Esophagus mucosa (tissue), 1 donor: ENCODE measurements at regions not wholly inside any gene's neighbourhood (a gene's known extent, or its start where the extent isn't known, plus 50 kb on each side); places are given as distances from the start of the nearest gene placed in this dataset.
A peak's percentile ranks its signal among the peaks of the same experiment; 100 is the strongest.
"Not testable (repeated sequence)": the region's sequence is repeated elsewhere in the genome, so short reads cannot be mapped to it uniquely, and the experiment has no call there.

Experiments used
- ATAC-seq: fragments of 200-7000 bp; cut with Tn5 transposase; one replicate; pipeline ENCODE4 v1.9.1; 2020
- donor health status: DM: yes; HTN: yes; CAD: no.

DNA sequence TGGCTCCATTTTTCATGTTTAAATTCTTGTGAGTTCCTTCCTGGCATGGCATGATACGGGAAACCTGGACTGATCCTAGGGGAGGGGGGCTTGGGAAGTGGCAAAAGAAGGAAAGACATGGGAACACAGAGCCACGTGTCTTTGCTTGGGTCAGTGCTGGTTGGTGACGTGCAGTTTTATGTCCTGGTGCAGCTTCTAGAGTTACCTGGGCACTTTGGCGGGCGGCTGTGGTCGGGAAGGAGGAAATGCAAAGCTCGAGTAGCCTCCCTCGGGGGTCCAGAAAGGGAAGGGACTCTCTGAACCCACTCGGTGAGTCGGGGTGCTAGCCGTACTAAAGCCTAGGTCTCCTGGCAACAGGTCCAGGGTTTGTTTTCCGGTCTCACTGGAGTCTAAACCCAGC is 94.6 kb downstream of the APOB start:
- ATAC-seq = no peak

GRCh38 chr2:20946468-20946867 is 97.4 kb downstream of the APOB start:
- no peak for ATAC-seq

DNA sequence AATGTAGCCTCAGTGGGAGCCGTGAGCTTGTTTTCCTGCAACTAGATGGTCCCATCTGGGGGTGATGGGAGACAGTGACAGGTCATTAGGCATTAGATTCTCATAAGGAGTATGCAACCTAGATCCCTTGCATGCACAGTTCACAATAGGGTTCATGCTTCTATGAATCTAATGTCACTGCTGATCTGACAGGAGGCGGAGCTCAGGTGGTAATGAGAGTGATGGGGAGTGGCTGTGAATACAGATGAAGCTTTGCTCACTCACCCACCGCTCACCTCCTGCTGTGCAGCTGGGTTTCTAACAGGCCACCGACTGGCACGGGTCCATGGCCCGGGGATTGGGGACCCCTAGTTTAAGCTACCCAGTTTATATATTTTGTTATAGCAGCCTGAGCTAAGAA is 100.2 kb downstream of the APOB start:
- ATAC-seq = not testable (repeated sequence)

DNA sequence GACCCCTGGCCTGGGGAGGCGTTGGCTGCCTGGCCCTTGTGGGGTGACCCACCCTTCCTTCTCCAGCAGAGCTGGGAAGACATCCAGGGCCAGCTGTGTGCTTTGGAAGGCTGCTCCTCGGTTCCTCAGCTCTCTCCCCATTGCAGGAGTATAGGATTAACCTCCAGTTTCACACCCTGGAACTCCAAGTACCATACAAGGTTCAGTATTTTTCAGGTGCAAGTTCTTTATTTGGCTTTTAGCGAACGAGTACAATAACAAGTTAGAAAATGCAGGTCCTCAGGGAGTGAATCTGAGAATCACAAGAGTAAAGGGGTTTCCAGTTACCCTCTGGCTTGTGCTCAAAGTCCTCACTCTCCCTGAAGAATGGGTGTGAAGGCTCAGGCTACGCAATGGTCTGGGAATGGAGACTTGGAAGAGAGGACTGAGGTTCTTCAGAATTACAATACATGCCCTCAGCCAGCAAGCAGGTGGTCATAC is 101.2 kb downstream of the APOB start:
- ATAC-seq = no peak

- no peak for ATAC-seq
These were observed 103.0 kb downstream of the APOB start for GRCh38 chr2:20940856-20941255.

DNA sequence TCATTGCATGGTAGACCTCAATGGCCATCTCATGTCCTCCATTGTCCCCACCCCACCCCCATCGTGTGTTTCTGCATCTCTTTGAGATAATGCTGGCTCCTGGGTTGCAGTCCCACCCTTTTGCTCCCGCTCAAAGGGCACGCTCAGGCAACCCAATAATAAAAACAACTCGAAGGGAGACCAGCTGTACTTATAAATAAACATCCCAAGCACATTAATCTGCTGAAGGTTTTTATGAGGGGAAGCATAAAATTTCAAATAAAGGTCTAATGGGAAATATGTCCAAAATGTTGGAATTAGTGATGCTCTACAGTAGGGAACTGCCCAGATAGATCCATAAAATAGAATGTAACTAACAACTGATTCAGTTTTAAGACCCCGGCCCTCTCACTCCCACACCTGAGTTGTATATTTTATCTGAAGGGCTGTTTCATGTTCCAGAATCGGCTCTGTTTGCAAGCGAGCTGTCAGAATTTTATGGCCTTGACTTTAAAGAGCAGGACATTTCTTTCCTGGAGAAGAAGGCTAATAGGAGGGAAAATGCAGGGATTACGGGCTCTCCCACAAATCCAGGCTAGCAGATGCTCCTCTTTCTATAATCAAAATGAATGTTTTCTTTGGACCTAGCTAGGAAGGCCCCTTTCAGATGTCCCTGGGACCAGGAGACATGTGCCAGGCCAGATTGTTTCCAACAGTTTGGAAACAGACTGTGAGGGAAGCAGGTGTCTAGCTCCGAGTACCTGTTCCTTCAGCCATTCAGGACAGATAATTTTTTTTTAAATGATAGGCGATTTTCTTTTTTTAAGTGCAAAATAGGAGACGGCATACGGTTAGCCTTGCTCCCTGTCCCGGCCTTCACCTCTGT is 103.7 kb downstream of the APOB start:
- ATAC-seq = no peak

DNA sequence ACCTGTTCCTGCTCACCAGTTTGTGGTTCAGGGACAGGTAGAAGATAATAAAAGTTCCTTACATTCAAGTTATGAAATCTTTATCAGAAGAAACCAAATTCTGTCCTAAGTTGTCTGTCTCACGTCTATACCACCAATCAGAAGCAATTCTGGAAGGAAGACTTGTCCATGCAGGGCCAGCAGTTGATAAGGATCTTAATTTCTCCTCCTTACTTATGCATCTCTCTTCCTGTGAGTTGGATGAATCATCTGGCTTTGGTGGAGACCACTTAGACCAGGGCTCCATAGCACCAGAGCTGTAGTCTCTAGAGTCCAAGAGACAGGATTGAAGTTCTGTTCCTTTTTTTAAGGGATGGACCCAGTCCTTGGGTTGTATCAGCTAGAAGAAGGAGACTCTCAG is 106.5 kb downstream of the APOB start:
- ATAC-seq = no peak

DNA sequence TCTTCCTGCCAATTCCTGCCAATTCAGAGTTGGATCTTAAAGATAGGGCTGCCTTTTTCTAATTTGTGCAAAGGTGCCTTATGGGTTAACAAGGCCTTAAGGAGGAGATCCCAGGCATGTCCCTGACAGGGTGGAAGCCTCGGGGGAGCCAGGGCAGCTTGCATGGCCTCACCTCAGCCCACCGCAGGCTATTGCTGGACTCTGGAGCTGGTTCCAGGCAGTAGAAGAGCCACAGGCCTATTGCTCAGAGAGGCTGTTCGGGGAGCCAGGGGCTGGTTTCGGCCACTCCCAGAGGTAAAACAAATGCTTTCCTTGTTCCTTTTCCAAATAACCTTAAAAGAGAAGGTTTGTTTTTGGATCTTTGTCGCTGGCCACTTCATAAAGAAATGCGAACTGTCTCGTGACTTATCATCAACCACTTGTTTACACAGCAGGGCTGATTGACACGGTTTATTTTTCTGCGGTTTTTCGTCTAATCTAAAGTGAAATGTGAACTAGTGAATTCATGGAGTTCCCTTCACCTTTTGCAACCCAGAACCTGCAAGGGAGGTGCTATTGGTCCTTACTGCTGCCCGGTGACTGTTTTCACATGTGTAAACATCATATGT is 108.6 kb downstream of the APOB start:
- ATAC-seq = no peak

DNA sequence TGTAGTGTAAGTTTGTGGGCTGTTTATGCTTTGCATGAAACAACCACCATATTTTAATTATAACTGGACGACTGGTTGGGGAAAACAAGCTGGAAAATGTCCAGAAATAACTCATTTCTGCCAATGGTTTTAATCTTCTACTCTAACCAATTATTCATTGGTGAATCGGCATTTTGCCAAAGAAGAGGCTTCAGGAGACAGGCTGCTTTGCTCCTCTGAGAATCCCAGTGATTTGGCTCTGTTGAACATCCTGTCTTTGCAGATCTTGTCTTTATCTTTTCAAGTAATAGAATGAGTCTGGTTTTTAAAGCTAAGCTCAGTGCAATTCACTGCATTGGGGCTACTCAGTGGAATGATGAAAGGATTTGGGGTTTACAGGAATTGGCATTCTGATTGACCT is 109.6 kb downstream of the APOB start:
- no peak for ATAC-seq

DNA sequence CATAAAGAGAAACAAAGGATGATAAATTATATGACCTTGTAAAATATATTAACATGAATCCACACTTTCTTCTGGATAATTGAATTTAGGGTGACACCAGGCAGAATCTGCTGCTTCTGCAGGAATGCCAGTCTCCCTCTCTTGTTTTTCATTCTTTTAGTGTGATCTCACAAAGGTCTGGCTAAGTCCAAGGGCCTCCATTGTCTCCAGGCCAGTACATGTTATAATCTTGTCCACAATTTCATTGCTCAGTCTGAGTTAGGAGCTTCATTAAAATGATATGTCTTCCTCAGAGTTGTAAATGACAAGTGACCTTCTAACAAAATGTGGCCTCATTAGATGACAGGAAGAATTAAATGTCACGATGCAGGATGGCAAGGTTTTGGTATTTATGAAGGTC is 110.2 kb downstream of the APOB start:
- ATAC-seq = no peak

DNA sequence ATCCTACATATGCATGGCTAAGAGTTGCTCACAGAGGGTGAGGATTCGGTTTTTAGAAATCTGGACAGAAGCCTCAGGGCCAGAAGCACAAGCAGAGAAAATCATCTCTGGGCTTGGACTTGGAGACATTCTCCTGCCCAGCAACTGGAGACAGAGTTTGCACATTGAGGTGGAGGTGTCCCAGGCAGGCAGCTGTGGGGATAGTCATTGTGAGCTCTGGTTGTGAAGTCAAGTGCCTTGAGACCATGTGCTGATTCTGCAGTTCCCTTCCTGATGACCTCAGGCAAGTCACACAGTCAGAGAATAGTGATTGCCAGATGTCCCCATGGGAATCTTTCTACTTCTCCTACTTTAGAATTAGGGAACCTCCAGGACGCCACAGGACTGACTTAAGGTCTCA is 108.4 kb upstream of the LDAH start:
- ATAC-seq = no peak

- ATAC-seq = no peak
These were observed 108.0 kb upstream of the LDAH start for GRCh38 chr2:20930928-20931327.

- no peak for ATAC-seq
These were observed 106.8 kb upstream of the LDAH start for GRCh38 chr2:20929721-20930120.

DNA sequence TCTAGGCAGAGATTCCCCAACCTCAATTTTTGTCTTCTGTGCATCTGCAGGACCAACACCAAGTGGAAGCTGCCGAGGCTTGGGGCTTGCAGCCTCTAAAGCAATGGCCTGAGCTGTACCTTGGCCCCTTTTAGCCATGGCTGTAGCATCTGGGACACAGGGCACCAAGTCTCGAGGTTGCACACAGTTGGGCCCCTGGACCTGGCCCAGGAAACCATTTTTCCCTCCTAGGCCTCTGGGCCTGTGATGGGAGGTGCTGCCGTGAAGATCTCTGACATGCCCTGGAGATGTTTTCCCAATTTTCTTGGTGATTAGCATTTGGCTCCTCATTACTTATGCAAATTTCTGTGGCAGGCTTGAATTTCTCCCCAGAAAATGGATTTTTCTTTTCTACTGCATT is 105.7 kb upstream of the LDAH start:
- no peak for ATAC-seq

- ATAC-seq = no peak
These were observed 102.5 kb upstream of the LDAH start for GRCh38 chr2:20925265-20925889.

DNA sequence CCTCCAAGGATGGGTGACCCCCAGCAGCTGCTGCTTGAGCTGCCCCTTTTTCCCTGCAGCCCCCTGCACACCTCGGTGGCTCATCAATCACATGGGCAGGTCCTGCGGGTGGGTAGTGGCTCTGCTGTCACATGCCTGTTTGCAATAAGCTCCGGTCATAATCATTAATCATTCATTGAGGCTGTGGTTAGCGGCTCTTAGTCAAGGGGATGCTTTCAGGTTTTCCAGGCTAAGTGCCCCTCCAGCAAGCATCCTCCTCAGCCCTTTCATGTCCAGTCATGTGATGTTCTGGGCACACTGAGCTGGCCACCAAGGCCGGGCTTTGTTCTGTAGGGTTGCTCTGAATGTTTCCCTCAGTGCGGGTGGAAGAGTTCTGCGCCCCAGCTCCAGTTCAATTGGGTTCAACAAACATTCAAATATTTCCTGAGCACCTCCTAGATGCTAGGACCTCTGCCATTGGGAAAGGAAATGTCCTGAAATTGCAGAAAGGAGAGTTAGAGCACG is 96.4 kb upstream of the LDAH start:
- ATAC-seq = no peak

GRCh38 chr2:20917719-20918572 is 95.0 kb upstream of the LDAH start:
- no peak for ATAC-seq

DNA sequence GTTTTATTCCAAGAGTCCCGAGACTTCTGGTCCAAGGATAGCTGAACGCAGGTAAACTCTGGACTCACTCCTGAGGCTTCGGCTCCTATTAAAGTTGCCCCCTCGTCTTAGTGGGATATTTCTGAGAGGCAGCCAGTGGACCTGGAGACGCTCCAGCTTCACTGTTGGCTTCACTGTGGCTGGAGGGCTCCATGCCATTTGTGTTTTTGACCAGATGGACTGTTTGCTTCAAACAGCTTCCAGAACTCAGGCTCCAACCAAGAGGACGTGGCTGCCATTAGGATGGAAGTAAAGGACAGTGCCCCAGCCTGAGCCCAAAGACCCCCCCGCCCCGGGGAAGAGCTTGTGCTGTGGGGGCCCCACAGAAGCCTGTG is 94.4 kb upstream of the LDAH start:
- ATAC-seq = no peak

DNA sequence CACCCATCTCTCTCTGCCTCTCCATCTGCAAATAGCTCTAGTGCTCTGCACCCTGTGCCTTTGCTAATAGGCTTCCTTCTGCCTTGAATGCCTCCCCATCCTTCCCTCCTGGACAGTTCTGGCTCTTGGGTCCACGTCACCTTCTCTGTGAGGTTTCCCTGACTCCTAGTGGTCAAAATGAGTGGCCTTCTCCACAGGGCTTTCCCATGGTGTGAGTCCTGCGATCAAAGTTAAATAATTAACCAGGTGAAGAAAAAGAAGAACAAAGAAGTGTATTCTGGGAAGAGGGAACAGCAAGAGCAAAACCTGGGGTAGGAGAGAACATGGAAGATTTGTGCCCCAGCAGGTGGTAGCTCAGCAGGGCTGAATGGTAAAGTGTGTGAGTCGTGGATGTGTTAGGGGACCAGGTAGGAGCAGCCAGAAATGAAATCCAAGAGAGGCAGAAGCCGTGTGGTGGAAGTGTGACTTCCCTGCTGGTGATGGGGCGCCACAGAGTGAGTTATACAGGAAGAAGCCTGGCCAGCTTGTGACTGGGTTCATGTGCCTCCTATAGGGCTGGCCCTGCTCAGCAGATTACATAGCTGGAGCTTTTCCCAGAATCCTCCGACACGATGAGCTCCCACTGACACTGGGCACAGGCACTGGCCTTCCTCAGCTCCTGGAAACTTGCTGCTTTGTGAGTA is 93.8 kb upstream of the LDAH start:
- ATAC-seq = peak; percentile 24

DNA sequence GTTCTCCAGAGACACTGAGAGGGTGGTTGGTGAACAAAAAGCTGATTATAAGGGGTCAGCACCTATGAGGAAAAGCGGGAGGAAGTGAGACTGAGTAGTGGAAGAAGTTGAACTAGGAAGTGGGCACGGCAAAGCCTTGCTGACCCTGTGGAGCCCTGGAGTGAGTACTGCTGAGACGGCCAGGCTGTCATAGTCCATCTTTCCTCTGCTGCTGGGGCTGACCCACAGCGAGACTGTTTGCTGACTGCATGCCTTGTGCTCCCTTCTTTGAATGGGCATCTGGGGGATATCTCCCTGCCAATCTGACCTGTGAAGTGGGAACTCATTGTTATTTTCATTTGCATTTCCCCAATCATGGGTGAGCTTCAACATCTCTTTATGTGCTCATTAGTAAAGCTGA is 92.4 kb upstream of the LDAH start:
- no peak for ATAC-seq

GRCh38 chr2:20914771-20915170 is 91.9 kb upstream of the LDAH start:
- ATAC-seq = no peak

DNA sequence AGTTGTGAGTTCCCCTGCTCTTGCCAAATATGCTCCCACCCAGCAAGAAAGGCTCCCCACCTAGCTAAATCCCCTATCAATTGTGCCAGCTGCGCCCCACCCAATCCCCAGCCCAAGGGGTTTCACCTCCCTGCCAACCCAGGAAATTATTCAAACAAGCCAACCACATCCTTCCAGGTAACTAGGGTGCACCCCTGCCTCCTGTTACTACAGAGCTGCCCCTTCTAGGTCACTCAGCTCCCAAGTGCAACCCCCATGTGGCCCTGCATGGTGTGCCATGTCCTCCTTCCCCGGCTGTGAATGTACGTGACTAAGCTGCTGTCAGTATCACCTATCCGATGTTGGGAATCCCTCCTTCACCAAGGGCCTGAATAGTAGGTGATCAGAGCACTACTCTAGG is 91.2 kb upstream of the LDAH start:
- no peak for ATAC-seq
